HG03520 (cell line): ENCODE measurements at regions not wholly inside any gene's neighbourhood (a gene's known extent, or its start where the extent isn't known, plus 50 kb on each side); places are given as distances from the start of the nearest gene placed in this dataset.

Experiments
- ATAC-seq: cut with Tn5 transposase; IDR thresholded peaks from one replicate; pipeline ENCODE4 v1.9.1; 2021; ENCODE audit warnings: mild to moderate bottlenecking, moderate library complexity; ENCODE audit not compliant: unreplicated experiment

GRCh38 chr11:96595011-96595410 is 205.2 kb downstream of the JRKL start:
- no peak for ATAC-seq

- no peak for ATAC-seq
Observed at GRCh38 chr11:96607864-96608558, 218.2 kb downstream of the JRKL start.

GRCh38 chr11:96614101-96614500 is 224.3 kb downstream of the JRKL start:
- ATAC-seq: no peak

- ATAC-seq: no peak
Observed at GRCh38 chr11:96614846-96615245, 225.0 kb downstream of the JRKL start.

GRCh38 chr11:96620464-96621044 is 230.7 kb downstream of the JRKL start:
- no peak for ATAC-seq

- ATAC-seq: no peak
Observed at GRCh38 chr11:96621161-96621560, 231.3 kb downstream of the JRKL start.

- no peak for ATAC-seq
Observed at GRCh38 chr11:96622026-96622634, 232.3 kb downstream of the JRKL start.

GRCh38 chr11:96624126-96624525 is 234.3 kb downstream of the JRKL start:
- no peak for ATAC-seq

GRCh38 chr11:96627376-96627775 is 237.6 kb downstream of the JRKL start:
- ATAC-seq: no peak

- no peak for ATAC-seq
Observed at GRCh38 chr11:96635655-96636054, 245.8 kb downstream of the JRKL start.

- no peak for ATAC-seq
Observed at GRCh38 chr11:96641261-96641660, 251.4 kb downstream of the JRKL start.

GRCh38 chr11:96642583-96642982 is 252.8 kb downstream of the JRKL start:
- no peak for ATAC-seq

- no peak for ATAC-seq
Observed at GRCh38 chr11:96643173-96643572, 253.4 kb downstream of the JRKL start.

GRCh38 chr11:96647621-96648020 is 257.8 kb downstream of the JRKL start:
- no peak for ATAC-seq

GRCh38 chr11:96648991-96649390 is 259.2 kb downstream of the JRKL start:
- no peak for ATAC-seq

GRCh38 chr11:96652516-96652915 is 262.7 kb downstream of the JRKL start:
- no peak for ATAC-seq

- ATAC-seq: no peak
Observed at GRCh38 chr11:96655474-96655873, 265.7 kb downstream of the JRKL start.

GRCh38 chr11:96658436-96658835 is 268.6 kb downstream of the JRKL start:
- ATAC-seq: no peak

- ATAC-seq: no peak
Observed at GRCh38 chr11:96664110-96664509, 274.3 kb downstream of the JRKL start.

- ATAC-seq: no peak
Observed at GRCh38 chr11:96680211-96681018, 290.6 kb downstream of the JRKL start.

- ATAC-seq: no peak
Observed at GRCh38 chr11:96681019-96681716, 291.4 kb downstream of the JRKL start.
